GM18870 (cell line): ENCODE measurements at regions not wholly inside any gene's neighbourhood (a gene's known extent, or its start where the extent isn't known, plus 50 kb on each side); places are given as distances from the start of the nearest gene placed in this dataset.
"Not testable (repeated sequence)": the region's sequence is repeated elsewhere in the genome, so short reads cannot be mapped to it uniquely, and the experiment has no call there.

ENCODE experiments used
- ATAC-seq: cut with Tn5 transposase; IDR thresholded peaks from one replicate; pipeline ENCODE4 v1.9.1; 2021; ENCODE audit warnings: moderate library complexity; ENCODE audit not compliant: unreplicated experiment

DNA sequence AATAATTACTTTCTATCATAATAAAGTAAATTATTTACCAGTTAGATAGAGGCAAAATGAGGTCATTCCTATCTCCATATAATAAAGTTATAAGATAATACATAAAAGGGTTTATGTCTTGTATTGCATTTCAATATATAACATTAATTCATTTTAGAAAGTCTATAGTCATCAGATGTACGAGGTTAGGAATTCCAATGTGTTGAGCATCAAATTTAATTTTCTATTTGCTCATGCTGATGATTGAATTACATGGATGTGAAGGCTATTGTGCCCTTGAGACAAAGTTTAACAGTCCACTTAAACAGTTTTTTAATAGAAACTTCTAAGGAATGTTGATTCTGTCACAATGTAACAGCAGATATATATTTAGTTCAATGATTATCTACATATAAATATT lies 678.3 kb upstream of the LRRN3 start:
- no peak for ATAC-seq

GRCh38 chr7:110413038-110413437 lies 677.9 kb upstream of the LRRN3 start:
- ATAC-seq: no peak

- ATAC-seq: no peak
Measured at GRCh38 chr7:110417611-110418010, 673.3 kb upstream of the LRRN3 start.

- no peak for ATAC-seq
Measured at GRCh38 chr7:110418659-110419280, 672.2 kb upstream of the LRRN3 start.

DNA sequence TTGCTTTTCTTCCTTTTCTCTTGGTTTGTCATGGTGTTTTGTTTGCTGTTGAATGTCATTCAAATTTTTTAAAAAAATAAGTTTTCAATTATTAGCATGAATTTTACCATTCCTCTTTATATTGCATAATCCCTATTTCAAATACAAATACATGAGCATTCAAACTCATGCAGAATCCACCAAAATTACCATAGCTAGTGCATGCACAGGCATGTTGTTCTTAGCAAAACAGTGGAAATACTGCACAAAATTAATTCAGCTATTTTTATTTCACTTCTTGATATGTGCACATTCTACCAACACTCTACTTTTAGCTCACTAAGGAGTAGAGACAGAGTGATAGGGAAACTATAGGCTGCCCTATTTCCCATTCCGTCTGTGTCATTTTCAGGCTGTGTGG lies 670.1 kb upstream of the LRRN3 start:
- ATAC-seq: no peak

DNA sequence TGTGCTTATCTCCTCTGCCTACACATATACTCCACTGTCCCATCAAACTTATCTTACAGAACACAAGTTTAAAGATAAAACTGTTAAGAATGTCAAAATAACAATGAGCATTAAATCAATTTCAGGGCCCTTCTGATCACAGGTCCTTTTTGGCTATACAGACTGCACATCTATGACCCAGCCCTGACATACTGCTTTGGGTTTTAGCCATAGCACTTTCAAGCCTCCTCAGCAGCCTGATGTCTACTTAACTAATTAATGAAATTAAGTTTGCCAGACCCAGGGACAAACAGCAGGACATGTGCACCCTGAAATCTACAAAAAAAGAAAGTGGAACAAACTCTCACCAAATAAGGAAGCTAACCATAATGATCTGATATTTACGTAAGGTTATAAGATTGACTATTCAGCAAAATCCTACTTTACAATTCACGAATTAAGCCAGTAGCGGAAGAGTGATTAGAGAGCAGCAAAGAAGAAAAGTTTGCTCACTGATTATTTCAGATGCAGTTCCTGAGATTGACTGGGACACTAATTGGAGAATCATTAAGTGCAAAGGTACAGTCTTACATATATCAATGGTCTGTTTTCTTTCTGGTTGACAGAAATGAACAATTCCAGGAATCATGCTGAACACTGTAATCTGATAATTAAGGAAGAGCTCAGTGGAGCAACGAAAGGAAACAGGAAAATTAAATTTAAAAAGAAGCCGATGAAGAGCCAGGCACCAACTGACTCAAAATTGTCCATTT lies 669.3 kb upstream of the LRRN3 start:
- ATAC-seq: no peak

DNA sequence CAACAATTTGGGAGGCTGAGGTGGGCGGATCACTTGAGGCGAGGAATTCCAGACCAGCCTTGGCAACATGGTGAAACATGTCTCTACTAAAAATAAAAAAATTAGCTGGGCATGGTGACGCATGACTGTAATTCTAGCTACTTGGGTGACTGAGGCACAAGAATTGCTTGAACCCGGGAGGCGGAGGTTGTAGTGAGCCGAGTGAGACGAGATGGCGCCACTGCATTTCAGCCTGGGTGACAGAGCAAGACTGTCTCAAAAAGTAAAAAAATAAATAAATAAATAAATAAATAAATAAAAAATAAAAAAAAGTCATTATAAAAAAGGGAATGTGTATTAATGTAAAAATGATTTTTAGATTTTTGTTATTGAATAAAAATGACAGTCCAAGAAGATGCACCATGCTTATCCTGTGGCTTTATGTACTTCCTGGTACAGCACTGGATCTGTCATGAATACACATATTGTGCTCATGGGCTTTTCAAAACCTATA lies 658.8 kb upstream of the LRRN3 start:
- no peak for ATAC-seq

DNA sequence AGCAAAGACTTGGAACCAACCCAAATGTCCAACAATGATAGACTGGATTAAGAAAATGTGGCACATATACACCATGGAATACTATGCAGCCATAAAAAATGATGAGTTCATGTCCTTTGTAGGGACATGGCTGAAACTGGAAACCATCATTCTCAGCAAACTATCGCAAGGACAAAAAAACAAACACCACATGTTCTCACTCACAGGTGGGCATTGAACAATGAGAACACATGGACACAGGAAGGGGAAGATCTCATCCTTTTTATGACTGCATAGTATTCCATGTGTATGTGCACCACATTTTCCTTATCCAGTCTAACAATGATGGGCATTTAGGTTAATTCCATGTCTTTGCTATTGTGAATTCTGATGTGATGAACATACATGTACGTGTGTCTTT lies 652.0 kb upstream of the LRRN3 start:
- not testable (repeated sequence) for ATAC-seq

DNA sequence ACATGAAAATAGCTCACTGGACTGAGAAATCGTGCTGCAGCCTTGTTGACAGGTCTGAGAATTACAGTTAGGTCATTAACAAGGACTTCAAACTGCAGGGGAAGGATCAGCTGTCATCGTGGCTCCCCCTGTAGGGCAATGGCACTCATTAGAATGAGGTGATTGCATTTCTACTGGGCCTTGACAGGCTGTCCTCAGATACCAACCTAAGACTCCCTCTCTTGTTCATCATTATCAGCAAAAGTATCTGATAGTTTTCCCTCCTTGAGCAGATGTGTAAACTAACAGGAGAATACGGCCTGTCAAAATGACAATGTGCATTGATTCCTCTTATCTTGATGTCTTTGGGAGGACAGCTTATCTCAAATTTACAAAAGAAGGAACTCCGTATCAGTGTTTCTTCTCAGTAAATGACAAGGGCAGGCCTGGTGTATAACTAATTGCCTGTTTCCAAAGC lies 648.5 kb upstream of the LRRN3 start:
- ATAC-seq: peak; percentile 74

DNA sequence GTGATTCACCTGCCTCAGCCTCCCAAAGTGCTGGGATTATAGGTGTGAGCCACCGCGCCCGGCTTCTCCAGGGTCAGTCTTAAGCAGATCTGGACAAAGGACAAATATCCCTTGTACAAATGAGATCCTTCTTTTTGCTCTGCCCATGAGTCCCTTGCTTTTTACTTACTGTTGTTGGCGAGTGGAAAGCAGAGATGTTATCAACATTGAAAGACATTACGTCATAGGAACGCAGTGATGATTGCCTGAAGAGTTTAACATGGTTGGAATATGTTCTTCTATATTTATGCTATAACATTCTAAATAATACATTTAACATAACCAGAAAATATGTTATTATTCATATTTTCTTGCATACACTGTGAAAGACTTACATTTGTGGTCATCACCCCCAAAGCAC lies 644.3 kb upstream of the LRRN3 start:
- no peak for ATAC-seq

DNA sequence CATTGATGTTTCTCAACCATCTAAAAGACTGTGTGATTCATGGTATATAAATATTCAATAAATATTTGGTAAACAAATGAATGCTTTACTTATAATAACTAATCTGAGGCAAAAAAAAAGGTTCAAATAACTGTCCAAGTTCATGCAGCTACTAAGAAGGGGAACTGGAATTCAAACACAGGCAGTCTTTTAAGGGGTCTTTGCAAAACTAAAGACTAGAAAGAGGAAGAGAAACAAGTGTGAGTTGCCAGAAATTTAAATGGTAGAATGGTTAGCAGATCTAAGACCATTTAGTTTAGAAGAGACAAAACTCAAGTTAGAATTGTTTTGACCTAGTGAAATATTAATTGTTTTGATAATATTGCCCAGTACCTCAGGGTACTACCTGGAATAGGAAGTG lies 642.0 kb upstream of the LRRN3 start:
- no peak for ATAC-seq

DNA sequence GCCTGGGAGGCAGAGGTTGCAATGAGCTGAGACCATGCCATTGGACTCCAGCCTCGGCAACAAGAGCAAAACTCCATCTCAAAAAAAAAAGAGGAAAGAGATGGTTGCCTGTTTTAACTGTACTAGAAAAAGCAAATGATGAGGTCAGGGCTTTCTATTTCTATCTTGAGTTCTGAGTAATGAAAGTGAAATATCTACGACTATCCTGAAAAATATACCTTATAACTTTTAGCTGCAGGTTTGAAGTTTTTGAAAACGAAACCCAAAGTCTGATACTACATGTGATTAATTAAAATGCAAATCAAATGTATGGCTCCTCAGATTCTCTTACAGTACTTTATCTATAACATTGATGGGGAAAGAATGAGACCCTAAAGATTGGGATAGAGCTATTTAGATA lies 636.2 kb upstream of the LRRN3 start:
- peak; percentile 76 for ATAC-seq

- no peak for ATAC-seq
Measured at GRCh38 chr7:110461621-110462020, 629.3 kb upstream of the LRRN3 start.

GRCh38 chr7:110470420-110470819 lies 620.5 kb upstream of the LRRN3 start:
- no peak for ATAC-seq

DNA sequence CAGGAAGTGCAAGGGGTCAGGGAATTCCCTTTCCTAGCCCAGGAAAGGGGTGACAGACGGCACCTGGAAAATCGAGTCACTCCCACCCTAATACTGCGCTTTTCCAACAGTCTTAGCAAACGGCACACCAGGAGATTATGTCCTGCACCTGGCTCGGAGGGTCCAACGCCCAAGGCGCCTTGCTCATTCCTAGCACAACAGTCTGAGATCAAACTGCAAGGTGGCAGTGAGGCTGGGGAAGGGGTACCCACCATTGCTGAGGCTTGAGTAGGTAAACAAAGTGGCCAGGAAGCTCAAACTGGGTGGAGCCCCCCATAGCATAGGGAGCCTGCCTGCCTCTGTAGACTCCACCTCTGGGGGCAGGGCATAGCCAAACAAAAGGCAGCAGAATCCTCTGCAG lies 618.5 kb upstream of the LRRN3 start:
- ATAC-seq: not testable (repeated sequence)

GRCh38 chr7:110480964-110481363 lies 610.0 kb upstream of the LRRN3 start:
- ATAC-seq: no peak

GRCh38 chr7:110483553-110483952 lies 607.4 kb upstream of the LRRN3 start:
- ATAC-seq: no peak

- no peak for ATAC-seq
Measured at GRCh38 chr7:110484356-110484755, 606.6 kb upstream of the LRRN3 start.

DNA sequence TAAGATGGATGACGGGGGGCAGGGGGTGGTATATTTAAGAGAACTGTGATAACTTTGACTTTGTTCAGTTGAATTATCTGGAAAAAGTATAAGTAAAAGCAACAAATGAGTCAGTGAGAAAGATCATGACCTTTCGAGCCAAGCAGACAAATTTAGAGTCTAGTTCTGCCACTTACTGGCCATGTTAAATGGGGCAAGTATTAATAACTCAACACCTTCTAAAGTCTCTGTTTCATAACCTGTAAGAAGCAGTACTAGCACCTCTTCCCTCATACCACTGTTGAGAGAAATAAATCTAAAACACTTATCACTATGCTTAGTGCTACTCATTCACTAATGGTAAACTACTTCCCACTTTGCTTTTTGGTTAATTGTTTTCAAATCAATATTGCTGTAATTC lies 604.4 kb upstream of the LRRN3 start:
- peak; percentile 60 for ATAC-seq

DNA sequence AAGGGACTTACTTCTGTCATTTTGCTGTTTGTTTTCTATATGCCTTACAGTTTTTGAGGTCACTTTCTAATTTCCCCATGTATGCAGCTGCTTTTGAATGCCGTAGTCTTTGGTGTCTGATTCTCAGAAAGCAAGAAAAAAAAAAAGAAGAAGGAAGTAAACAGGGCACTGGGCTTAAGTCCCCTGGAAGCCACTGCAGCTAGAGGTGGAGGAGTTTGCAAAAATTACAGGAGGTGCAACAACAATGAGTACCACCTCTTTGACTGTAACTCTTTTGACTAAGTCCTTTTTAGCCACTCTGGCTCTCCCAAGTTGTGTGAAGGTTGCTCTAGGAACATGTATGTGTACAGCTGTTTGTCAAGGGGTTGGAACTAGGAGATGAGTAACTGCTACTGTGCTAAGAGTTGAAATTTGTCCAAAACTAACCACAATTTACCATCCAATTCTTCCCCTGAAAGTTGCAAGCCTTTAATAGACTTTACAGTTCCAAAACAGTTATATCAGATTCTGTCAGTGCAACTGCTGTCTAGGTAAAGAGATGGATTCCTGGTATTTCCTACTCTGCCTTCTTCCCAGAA lies 588.0 kb upstream of the LRRN3 start:
- no peak for ATAC-seq

DNA sequence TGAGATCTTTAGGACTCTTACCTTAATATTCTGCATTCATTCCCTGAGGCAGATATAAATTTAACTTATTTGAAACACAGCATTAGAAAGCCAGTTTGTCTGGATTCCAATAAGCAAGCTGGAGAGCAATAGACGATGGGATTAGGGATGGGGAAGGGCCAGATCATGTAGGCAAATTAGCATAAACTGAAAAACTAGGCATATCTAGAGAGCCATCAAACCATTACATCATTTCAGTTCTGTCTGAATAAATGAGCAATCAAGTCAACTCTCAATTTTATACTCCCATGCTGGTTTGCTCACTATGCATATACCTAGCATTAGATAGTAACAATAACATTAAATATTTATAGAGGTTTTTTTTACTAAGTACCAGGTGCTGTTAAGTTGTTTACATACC lies 583.6 kb upstream of the LRRN3 start:
- ATAC-seq: no peak

DNA sequence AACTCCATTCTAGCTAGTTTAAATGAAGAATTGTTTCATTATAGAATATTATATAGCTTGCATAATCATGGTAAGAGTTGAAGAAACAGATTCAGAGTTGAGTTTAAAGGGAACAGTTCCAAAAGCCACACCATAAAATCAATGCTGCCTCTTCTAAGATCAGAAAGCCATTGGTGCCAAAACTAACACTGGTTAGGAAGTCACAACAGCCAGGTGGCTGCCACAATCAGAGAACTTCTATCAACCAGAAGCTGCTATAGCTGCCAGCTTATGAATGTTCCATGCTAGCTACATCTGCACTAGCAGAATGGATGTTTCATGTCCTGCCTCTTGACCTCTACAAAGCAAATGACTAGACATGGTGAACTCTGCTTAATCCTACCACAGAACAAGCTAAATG lies 583.1 kb upstream of the LRRN3 start:
- ATAC-seq: no peak
